ENCODE measurements at regions not wholly inside any gene's neighbourhood (a gene's known extent, or its start where the extent isn't known, plus 50 kb on each side); places are given as distances from the start of the nearest gene placed in this dataset.

DNA sequence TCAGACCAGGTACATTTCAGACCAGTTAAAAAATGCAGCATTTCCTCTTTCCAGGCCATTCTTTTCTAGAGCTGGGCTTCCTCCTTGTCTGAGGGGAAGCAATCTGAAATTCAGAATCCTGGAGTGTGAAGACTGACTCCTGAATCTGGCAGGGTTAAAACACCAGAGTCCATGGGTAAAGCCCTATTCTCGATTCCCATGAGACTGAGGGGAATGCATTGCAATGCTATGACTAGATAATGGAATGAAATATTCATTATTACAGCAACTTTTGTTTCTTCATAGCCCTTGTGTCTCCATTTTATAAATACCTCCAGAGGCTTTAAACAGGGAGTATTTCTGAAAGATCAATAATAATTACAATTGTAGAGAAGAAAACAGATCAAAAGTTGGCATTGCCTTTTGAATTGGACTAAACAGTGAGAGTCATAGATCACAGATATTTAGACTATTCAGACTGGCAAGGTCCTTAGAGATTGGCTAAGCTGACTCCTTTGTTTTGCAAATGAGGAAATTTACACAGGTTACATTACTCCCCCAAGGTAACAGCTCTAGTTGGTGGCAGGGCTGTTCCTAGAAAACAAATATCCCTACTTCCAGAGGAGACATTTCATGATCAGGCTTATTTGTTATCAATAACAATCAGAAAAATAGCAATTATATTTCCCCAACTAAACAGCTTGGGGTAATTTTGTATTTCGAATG lies 632.6 kb upstream of the KIRREL3 start:
- ChIA-PET POLR2A (ENCODE audit: unreplicated experiment) (interaction anchor here (0.6 kb wide), 1 partner anchor 1316 kb away, joined by 7 read pairs; no protein-coding TSS in a partner anchor), CTCF (no interaction called here)
- no CpG with 5 or more reads among the region's 2 CpGs for WGBS, 2 experiments (ENCODE audit: extremely low coverage in 2 of 2, insufficient read length in 1 of 2)
- no peak overlapping the region for H2BK15ac ChIP-seq (ENCODE audit: low read depth, low read length)
- no peaks in the 10 kb centered on the region for H3K79me1 ChIP-seq (ENCODE audit: low read depth in 1 of 2, low read length in 2 of 2)
- intact Hi-C loops (cut with micrococcal nuclease) (no loop called here), dilution Hi-C loops (cut with HindIII; ENCODE audit: low sequenced_read_pairs, unreplicated experiment) (no loop called here), in situ Hi-C loops (cut with MboI; ENCODE audit: low sequenced_read_pairs) (no loop called here)
- no peaks in the 10 kb centered on the region for H3K4me1 ChIP-seq (ENCODE audit: control insufficient read depth, insufficient read depth, low read length)
- no peaks in the 10 kb centered on the region for H4K20me1 ChIP-seq (ENCODE audit: insufficient read depth, low read length)
- no peak overlapping the region for H2BK20ac ChIP-seq (ENCODE audit: low read depth, low read length)
- no TSS peak for BruUV-seq (replicated peaks)
- no peak overlapping the region for H4K5ac ChIP-seq (ENCODE audit: low read depth, low read length)
- no peak overlapping the region for H2AK9ac ChIP-seq (replicated peaks; ENCODE audit: low read depth, low read length, poor library complexity)
- H2BK120ac ChIP-seq (ENCODE audit: low read depth, low read length), result no peak overlapping the region
- no peak overlapping the region for H3K18ac ChIP-seq (ENCODE audit: low read depth, low read length)
- H3K9me1 ChIP-seq (ENCODE audit: insufficient read depth, low read length), result no peaks in the 10 kb centered on the region
- ATAC-seq (ENCODE audit: low read depth), result no peak
- no peak overlapping the region for H3K56ac ChIP-seq (ENCODE audit: extremely low read depth, insufficient read depth, low read length)
- H3K4me3 ChIP-seq (ENCODE audit: insufficient read depth, low read depth, low read length), result no peak overlapping the region
- no peak overlapping the region for H3K9ac ChIP-seq (ENCODE audit: low read depth, low read length)
- H4K8ac ChIP-seq (ENCODE audit: low read depth in 2 of 2, low read length in 2 of 2), result no peak overlapping the region
- H2AFZ ChIP-seq (replicated peaks; ENCODE audit: low read length, poor library complexity), result no peak overlapping the region
- H3K14ac ChIP-seq (replicated peaks; ENCODE audit: low read depth, low read length), result no peak overlapping the region
- no peak overlapping the region for H2BK5ac ChIP-seq (ENCODE audit: low read depth, low read length, poor library complexity, severe bottlenecking)
- no peak overlapping the region for H2AK5ac ChIP-seq (ENCODE audit: low read depth, low read length)
- H3K27me3 ChIP-seq (ENCODE audit: control insufficient read depth, insufficient read depth, low read length), result no peaks in the 10 kb centered on the region; the same call in 1 of the 2 replicates
- no peak overlapping the region for H3K27ac ChIP-seq (ENCODE audit: insufficient read depth, low read length)
- no peak for TF ChIP-seq RFX5 (IDR thresholded peaks at IDR 0.05; ENCODE audit: low read depth, low read length)
- no peak for TF ChIP-seq CEBPB (IDR thresholded peaks at IDR 0.05; ENCODE audit: low read depth, low read length)
- no peak for TF ChIP-seq SMC3 (IDR thresholded peaks at IDR 0.05; ENCODE audit: low read depth, low read length)
- no peak for TF ChIP-seq BHLHE40 (IDR thresholded peaks at IDR 0.05; ENCODE audit: low read depth, low read length)
- no peak for TF ChIP-seq RCOR1 (IDR thresholded peaks at IDR 0.05; ENCODE audit: insufficient replicate concordance, low read length)
- TF ChIP-seq RAD21 (IDR thresholded peaks at IDR 0.05; ENCODE audit: low read length), result no peak
- no peak for TF ChIP-seq FOS (IDR thresholded peaks at IDR 0.05; ENCODE audit: low read depth, low read length)
- H3K4me2 ChIP-seq (ENCODE audit: low read depth, low read length), result no peak overlapping the region
- H3K9me3 ChIP-seq (ENCODE audit: control insufficient read depth, insufficient read depth, low read length), result no peaks in the 10 kb centered on the region
- no peak overlapping the region for H3K4ac ChIP-seq (ENCODE audit: low read depth, low read length)
- no peak overlapping the region for H4K91ac ChIP-seq (ENCODE audit: insufficient read depth, low read depth, low read length)
- H3K23ac ChIP-seq (ENCODE audit: low read depth, low read length), result no peak overlapping the region
- no peak for DNase-seq
- no peaks in the 10 kb centered on the region for H3K36me3 ChIP-seq (ENCODE audit: control insufficient read depth, insufficient read depth, low read length)
